ENCODE measurements at regions not wholly inside any gene's neighbourhood (a gene's known extent, or its start where the extent isn't known, plus 50 kb on each side); places are given as distances from the start of the nearest gene placed in this dataset.

- TF ChIP-seq, protein P1, sequence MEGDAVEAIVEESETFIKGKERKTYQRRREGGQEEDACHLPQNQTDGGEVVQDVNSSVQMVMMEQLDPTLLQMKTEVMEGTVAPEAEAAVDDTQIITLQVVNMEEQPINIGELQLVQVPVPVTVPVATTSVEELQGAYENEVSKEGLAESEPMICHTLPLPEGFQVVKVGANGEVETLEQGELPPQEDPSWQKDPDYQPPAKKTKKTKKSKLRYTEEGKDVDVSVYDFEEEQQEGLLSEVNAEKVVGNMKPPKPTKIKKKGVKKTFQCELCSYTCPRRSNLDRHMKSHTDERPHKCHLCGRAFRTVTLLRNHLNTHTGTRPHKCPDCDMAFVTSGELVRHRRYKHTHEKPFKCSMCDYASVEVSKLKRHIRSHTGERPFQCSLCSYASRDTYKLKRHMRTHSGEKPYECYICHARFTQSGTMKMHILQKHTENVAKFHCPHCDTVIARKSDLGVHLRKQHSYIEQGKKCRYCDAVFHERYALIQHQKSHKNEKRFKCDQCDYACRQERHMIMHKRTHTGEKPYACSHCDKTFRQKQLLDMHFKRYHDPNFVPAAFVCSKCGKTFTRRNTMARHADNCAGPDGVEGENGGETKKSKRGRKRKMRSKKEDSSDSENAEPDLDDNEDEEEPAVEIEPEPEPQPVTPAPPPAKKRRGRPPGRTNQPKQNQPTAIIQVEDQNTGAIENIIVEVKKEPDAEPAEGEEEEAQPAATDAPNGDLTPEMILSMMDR (IDR thresholded peaks at IDR 0.05; ENCODE audit: control extremely low read depth, extremely low read depth) = no peak
- Histone ChIP-seq H3K27ac (ENCODE audit: low read depth in 1 of 2, low read length in 1 of 2) (no peak overlapping the region), H3K27me3 (ENCODE audit: control insufficient read depth in 3 of 3, insufficient read depth in 3 of 3, low read length in 2 of 3) (no peaks in the 10 kb centered on the region), H3K4me1 (ENCODE audit: control insufficient read depth in 5 of 5, insufficient read depth in 5 of 5, low read length in 5 of 5) (no peaks in the 10 kb centered on the region), H3K9ac (ENCODE audit: insufficient read depth in 1 of 2, low read length in 2 of 2) (no peak overlapping the region), H3K9me3 (ENCODE audit: control insufficient read depth in 4 of 4, insufficient read depth in 3 of 4, low read length in 3 of 4) (peaks cover 0 to 4% (median 0%) of the 10 kb centered on the region in 4 donors), H3K36me3 (ENCODE audit: control insufficient read depth in 4 of 4, insufficient read depth in 4 of 4, low read length in 4 of 4) (no peaks in the 10 kb centered on the region), H3K4me3 (no peak overlapping the region)
- ATAC-seq (ENCODE audit: insufficient read depth, low FRiP score) = no peak
- 87 to 98% methylated on average over 2 of the region's 2 CpGs for whole genome bisulfite sequencing, 2 donors
- DNase-seq = no peak
Measured at GRCh38 chr10:52586710-52587109, 185.9 kb downstream of the MBL2 start.

DNA sequence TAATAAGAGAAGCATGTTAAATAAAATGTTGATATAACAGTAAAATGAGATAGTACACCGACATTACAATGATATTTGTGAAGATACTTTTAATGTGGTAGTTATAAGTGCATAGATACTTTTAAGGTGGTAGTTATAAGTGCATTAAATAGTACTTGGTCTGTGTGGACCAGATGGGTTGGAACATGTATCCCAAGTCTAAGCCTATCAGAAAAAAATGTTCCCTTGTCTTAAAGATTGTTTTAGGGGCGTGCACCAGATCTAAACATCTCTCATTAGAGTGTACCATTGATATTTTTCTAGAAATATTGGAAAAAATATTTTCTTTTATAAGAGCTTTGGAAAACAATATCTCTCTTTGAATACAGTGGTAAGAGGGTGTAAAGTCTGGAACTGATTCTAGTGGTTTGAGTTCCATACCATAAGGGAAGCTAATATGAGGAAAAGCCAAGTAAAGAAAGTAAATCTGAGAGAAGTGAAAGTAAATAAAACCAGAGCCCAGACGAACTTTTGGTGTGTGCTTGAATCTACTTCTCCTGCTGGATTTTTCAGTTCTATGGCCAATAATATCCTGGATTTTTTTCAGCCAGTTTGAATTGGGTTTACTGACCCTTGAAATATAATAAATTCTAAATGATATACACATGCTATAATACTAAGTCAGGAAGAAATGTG, 175.3 kb downstream of the MBL2 start:
- H3K36me3 ChIP-seq (ENCODE audit: control insufficient read depth in 4 of 4, insufficient read depth in 4 of 4, low read length in 4 of 4) = no peaks in the 10 kb centered on the region
- WGBS, 2 donors = 61 to 64% methylated on average over 3 of the region's 3 CpGs
- DNase-seq = peak in 2 of 3 donors; percentile 68 to 73
- H3K27me3 ChIP-seq (ENCODE audit: control insufficient read depth in 3 of 3, insufficient read depth in 3 of 3, low read length in 2 of 3) = no peaks in the 10 kb centered on the region
- H3K4me1 ChIP-seq (ENCODE audit: control insufficient read depth in 5 of 5, insufficient read depth in 5 of 5, low read length in 5 of 5) = peaks cover 0 to 8% (median 5%) of the 10 kb centered on the region in 5 donors
- H3K27ac ChIP-seq (ENCODE audit: low read depth in 1 of 2, low read length in 1 of 2) = no peak overlapping the region
- TF ChIP-seq, protein P1 (IDR thresholded peaks at IDR 0.05; ENCODE audit: control extremely low read depth, extremely low read depth) = no peak
- H3K9ac ChIP-seq (ENCODE audit: insufficient read depth in 1 of 2, low read length in 2 of 2) = peak overlapping the region in 1 of 2 donors; percentile 62
- no peak overlapping the region for H3K4me3 ChIP-seq
- H3K9me3 ChIP-seq (ENCODE audit: control insufficient read depth in 4 of 4, insufficient read depth in 3 of 4, low read length in 3 of 4) = no peaks in the 10 kb centered on the region
- no peak for ATAC-seq (ENCODE audit: insufficient read depth, low FRiP score)

DNA sequence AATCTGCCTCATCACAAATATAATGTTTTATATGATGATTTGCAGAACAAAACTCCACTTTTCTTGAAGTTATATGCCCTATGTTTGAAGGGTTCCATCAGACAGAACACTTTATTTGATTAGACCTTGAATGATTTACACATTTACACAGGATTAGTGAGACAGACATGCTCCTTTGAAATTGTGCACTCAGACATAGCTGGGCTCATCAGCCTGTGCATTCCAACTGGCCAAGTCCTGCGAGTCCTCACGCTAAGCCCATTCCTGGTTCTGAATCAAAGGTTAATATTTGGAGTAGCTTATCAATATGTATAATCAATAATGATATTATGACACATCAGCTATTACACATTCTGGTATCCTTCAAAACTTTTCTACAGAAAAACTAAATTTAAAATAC, 173.6 kb downstream of the MBL2 start:
- Histone ChIP-seq H3K36me3 (ENCODE audit: control insufficient read depth in 4 of 4, insufficient read depth in 4 of 4, low read length in 4 of 4) (no peaks in the 10 kb centered on the region), H3K27me3 (ENCODE audit: control insufficient read depth in 3 of 3, insufficient read depth in 3 of 3, low read length in 2 of 3) (no peaks in the 10 kb centered on the region), H3K4me3 (no peak overlapping the region), H3K4me1 (ENCODE audit: control insufficient read depth in 5 of 5, insufficient read depth in 5 of 5, low read length in 5 of 5) (peaks cover 0 to 8% (median 5%) of the 10 kb centered on the region in 5 donors), H3K9me3 (ENCODE audit: control insufficient read depth in 4 of 4, insufficient read depth in 3 of 4, low read length in 3 of 4) (no peaks in the 10 kb centered on the region), H3K27ac (ENCODE audit: low read depth in 1 of 2, low read length in 1 of 2) (no peak overlapping the region), H3K9ac (ENCODE audit: insufficient read depth in 1 of 2, low read length in 2 of 2) (peak overlapping the region in 1 of 2 donors; percentile 32)
- DNase-seq (no peak), ATAC-seq (ENCODE audit: insufficient read depth, low FRiP score) (no peak)
- WGBS, 2 donors = 91 to 97% methylated on average over 2 of the region's 2 CpGs
- TF ChIP-seq, protein P1 (IDR thresholded peaks at IDR 0.05; ENCODE audit: control extremely low read depth, extremely low read depth) = no peak

All from lung (tissue), 11 donors.